ENCODE measurements at regions not wholly inside any gene's neighbourhood (a gene's known extent, or its start where the extent isn't known, plus 50 kb on each side); places are given as distances from the start of the nearest gene placed in this dataset.
"Not testable (repeated sequence)": the region's sequence is repeated elsewhere in the genome, so short reads cannot be mapped to it uniquely, and the experiment has no call there.

- no peak for DNase-seq
- H3K9me3 ChIP-seq = no peaks in the 10 kb centered on the region
- no peaks in the 10 kb centered on the region for H3K36me3 ChIP-seq
- no peak overlapping the region for H3K4me3 ChIP-seq
- TF ChIP-seq CTCF (IDR thresholded peaks at IDR 0.05) (no peak), POLR2A (IDR thresholded peaks at IDR 0.05) (no peak)
- H3K27ac ChIP-seq = no peak overlapping the region
- no peaks in the 10 kb centered on the region for H3K27me3 ChIP-seq
- H3K4me1 ChIP-seq = no peaks in the 10 kb centered on the region
Measured at GRCh38 chr1:94350350-94350924, 67.8 kb upstream of the ABCD3 start.

- no peak for DNase-seq
- Histone ChIP-seq H3K27ac (no peak overlapping the region), H3K4me3 (no peak overlapping the region), H3K27me3 (no peaks in the 10 kb centered on the region), H3K9me3 (no peaks in the 10 kb centered on the region), H3K36me3 (no peaks in the 10 kb centered on the region), H3K4me1 (no peaks in the 10 kb centered on the region)
- TF ChIP-seq POLR2A (IDR thresholded peaks at IDR 0.05) (no peak), CTCF (IDR thresholded peaks at IDR 0.05) (no peak)
Measured at GRCh38 chr1:94349853-94350252, 68.3 kb upstream of the ABCD3 start.

GRCh38 chr1:94348386-94348785 lies 69.8 kb upstream of the ABCD3 start:
- not testable (repeated sequence) for H3K4me3 ChIP-seq, H3K27me3 ChIP-seq, H3K36me3 ChIP-seq, DNase-seq, H3K27ac ChIP-seq, H3K9me3 ChIP-seq, H3K4me1 ChIP-seq

GRCh38 chr1:94345148-94345721 lies 73.0 kb upstream of the ABCD3 start:
- H3K27ac ChIP-seq = no peak overlapping the region
- TF ChIP-seq POLR2A (IDR thresholded peaks at IDR 0.05) = no peak
- TF ChIP-seq CTCF (IDR thresholded peaks at IDR 0.05) = no peak
- H3K4me1 ChIP-seq = peaks cover 0 to 4% (median 0%) of the 10 kb centered on the region in 4 donors
- no peaks in the 10 kb centered on the region for H3K9me3 ChIP-seq
- H3K27me3 ChIP-seq = no peaks in the 10 kb centered on the region
- H3K36me3 ChIP-seq = no peaks in the 10 kb centered on the region
- no peak for DNase-seq
- H3K4me3 ChIP-seq = no peak overlapping the region

- peak in 1 of 3 donors; percentile 59 for DNase-seq
- TF ChIP-seq POLR2A (IDR thresholded peaks at IDR 0.05) (no peak), CTCF (IDR thresholded peaks at IDR 0.05) (no peak)
- H3K4me1 ChIP-seq = peaks cover 0 to 4% (median 0%) of the 10 kb centered on the region in 4 donors
- H3K27me3 ChIP-seq = no peaks in the 10 kb centered on the region
- H3K9me3 ChIP-seq = no peaks in the 10 kb centered on the region
- peak overlapping the region in 1 of 4 donors; percentile 43 for H3K27ac ChIP-seq
- H3K36me3 ChIP-seq = no peaks in the 10 kb centered on the region
- H3K4me3 ChIP-seq = no peak overlapping the region
Measured at GRCh38 chr1:94342416-94342815, 75.8 kb upstream of the ABCD3 start.

GRCh38 chr1:94339206-94339927 lies 78.8 kb upstream of the ABCD3 start:
- Histone ChIP-seq H3K4me3 (no peak overlapping the region), H3K27ac (no peak overlapping the region), H3K9me3 (no peaks in the 10 kb centered on the region), H3K27me3 (no peaks in the 10 kb centered on the region), H3K36me3 (no peaks in the 10 kb centered on the region), H3K4me1 (peaks cover 0 to 4% (median 0%) of the 10 kb centered on the region in 4 donors)
- TF ChIP-seq CTCF (IDR thresholded peaks at IDR 0.05) = no peak
- DNase-seq = no peak
